OCI-LY7 (cell line): ENCODE measurements at regions not wholly inside any gene's neighbourhood (a gene's known extent, or its start where the extent isn't known, plus 50 kb on each side); places are given as distances from the start of the nearest gene placed in this dataset.

ENCODE experiments used
- EZH2phosphoT487 ChIP-seq: fragments of 200-600 bp; sonication (generic); IDR thresholded peaks from 2 replicates; pipeline ENCODE4 v1.6.1; 2018; ENCODE audit warnings: low read depth, borderline replicate concordance, mild to moderate bottlenecking, mixed run types, antibody characterized with exemption, low read length, moderate library complexity, mixed read lengths
- TF ChIP-seq, protein P1 (sequence below): fragments of 200-600 bp; sonication (generic); conservative IDR thresholded peaks from 2 replicates; pipeline ENCODE4 v1.5.1; 2014; ENCODE audit warnings: mild to moderate bottlenecking, antibody characterized with exemption, low read length, moderate library complexity, mixed read lengths

DNA sequence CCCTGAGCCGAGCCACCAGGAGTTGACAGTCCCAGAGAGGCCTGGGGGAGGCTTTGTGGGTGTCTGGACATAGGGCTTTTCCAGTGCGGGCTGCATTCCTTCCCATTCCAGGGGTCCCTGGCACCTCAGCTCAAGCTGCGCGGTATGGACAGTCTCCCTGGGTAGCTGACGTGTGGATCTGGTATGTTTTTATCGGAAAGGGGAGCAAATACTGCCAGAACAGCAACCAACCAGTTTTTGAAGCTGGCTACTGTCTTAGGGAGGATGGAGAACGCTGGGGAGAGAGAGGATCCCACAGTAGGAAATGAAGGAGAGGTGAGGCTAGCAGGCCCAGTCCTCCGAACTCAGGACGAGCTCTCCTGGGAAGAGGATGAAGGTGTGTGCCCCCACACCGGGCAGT is 103.8 kb upstream of the APCDD1 start:
- TF ChIP-seq, protein P1, sequence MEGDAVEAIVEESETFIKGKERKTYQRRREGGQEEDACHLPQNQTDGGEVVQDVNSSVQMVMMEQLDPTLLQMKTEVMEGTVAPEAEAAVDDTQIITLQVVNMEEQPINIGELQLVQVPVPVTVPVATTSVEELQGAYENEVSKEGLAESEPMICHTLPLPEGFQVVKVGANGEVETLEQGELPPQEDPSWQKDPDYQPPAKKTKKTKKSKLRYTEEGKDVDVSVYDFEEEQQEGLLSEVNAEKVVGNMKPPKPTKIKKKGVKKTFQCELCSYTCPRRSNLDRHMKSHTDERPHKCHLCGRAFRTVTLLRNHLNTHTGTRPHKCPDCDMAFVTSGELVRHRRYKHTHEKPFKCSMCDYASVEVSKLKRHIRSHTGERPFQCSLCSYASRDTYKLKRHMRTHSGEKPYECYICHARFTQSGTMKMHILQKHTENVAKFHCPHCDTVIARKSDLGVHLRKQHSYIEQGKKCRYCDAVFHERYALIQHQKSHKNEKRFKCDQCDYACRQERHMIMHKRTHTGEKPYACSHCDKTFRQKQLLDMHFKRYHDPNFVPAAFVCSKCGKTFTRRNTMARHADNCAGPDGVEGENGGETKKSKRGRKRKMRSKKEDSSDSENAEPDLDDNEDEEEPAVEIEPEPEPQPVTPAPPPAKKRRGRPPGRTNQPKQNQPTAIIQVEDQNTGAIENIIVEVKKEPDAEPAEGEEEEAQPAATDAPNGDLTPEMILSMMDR = no peak
- TF ChIP-seq EZH2phosphoT487 = no peak
